ENCODE measurements at regions not wholly inside any gene's neighbourhood (a gene's known extent, or its start where the extent isn't known, plus 50 kb on each side); places are given as distances from the start of the nearest gene placed in this dataset.

GRCh38 chr12:82058197-82058596 is 299.0 kb upstream of the PPFIA2 start:
- H3K9ac ChIP-seq (ENCODE audit: low read length) = no peak overlapping the region
- H3K4me1 ChIP-seq (ENCODE audit: low read length) = peaks cover 10% of the 10 kb centered on the region
- H3K36me3 ChIP-seq (replicated peaks; ENCODE audit: low read depth, low read length) = no peaks in the 10 kb centered on the region
- no peak overlapping the region for H3K27ac ChIP-seq (ENCODE audit: low read length)
- no peaks in the 10 kb centered on the region for H3K79me2 ChIP-seq (ENCODE audit: low read length)
- TF ChIP-seq EZH2phosphoT487 (IDR thresholded peaks at IDR 0.05; ENCODE audit: low read depth) (no peak), CTCF (IDR thresholded peaks at IDR 0.05; ENCODE audit: low read depth, low read length) (no peak)
- H3K9me3 ChIP-seq (ENCODE audit: insufficient read depth, low read length) = no peaks in the 10 kb centered on the region
- no peak overlapping the region for H3K4me2 ChIP-seq (ENCODE audit: low read length)
- no peak overlapping the region for H2AFZ ChIP-seq (ENCODE audit: low read depth, low read length)
- H3K27me3 ChIP-seq (ENCODE audit: low read depth, low read length) = no peaks in the 10 kb centered on the region
- no peak overlapping the region for H3K4me3 ChIP-seq (ENCODE audit: low read length)
- H4K20me1 ChIP-seq (ENCODE audit: insufficient read depth, low read length) = no peaks in the 10 kb centered on the region

GRCh38 chr12:82057770-82058169 is 298.6 kb upstream of the PPFIA2 start:
- Histone ChIP-seq H3K4me1 (ENCODE audit: low read length) (peaks cover 10% of the 10 kb centered on the region), H3K27me3 (ENCODE audit: low read depth, low read length) (no peaks in the 10 kb centered on the region), H3K9me3 (ENCODE audit: insufficient read depth, low read length) (no peaks in the 10 kb centered on the region), H3K4me2 (ENCODE audit: low read length) (no peak overlapping the region), H3K79me2 (ENCODE audit: low read length) (no peaks in the 10 kb centered on the region), H3K36me3 (replicated peaks; ENCODE audit: low read depth, low read length) (no peaks in the 10 kb centered on the region), H3K4me3 (ENCODE audit: low read length) (no peak overlapping the region), H4K20me1 (ENCODE audit: insufficient read depth, low read length) (no peaks in the 10 kb centered on the region), H3K27ac (ENCODE audit: low read length) (no peak overlapping the region), H3K9ac (ENCODE audit: low read length) (no peak overlapping the region), H2AFZ (ENCODE audit: low read depth, low read length) (no peak overlapping the region)
- TF ChIP-seq CTCF (IDR thresholded peaks at IDR 0.05; ENCODE audit: low read depth, low read length) = no peak
- no peak for TF ChIP-seq EZH2phosphoT487 (IDR thresholded peaks at IDR 0.05; ENCODE audit: low read depth)

GRCh38 chr12:82055391-82055790 is 296.2 kb upstream of the PPFIA2 start:
- Histone ChIP-seq H3K79me2 (ENCODE audit: low read length) (no peaks in the 10 kb centered on the region), H3K4me3 (ENCODE audit: low read length) (no peak overlapping the region), H3K36me3 (replicated peaks; ENCODE audit: low read depth, low read length) (no peaks in the 10 kb centered on the region), H3K4me1 (ENCODE audit: low read length) (peaks cover 10% of the 10 kb centered on the region), H4K20me1 (ENCODE audit: insufficient read depth, low read length) (no peaks in the 10 kb centered on the region), H3K9me3 (ENCODE audit: insufficient read depth, low read length) (no peaks in the 10 kb centered on the region), H3K4me2 (ENCODE audit: low read length) (no peak overlapping the region), H3K27me3 (ENCODE audit: low read depth, low read length) (no peaks in the 10 kb centered on the region), H3K27ac (ENCODE audit: low read length) (no peak overlapping the region), H2AFZ (ENCODE audit: low read depth, low read length) (no peak overlapping the region), H3K9ac (ENCODE audit: low read length) (no peak overlapping the region)
- TF ChIP-seq EZH2phosphoT487 (IDR thresholded peaks at IDR 0.05; ENCODE audit: low read depth) (no peak), CTCF (IDR thresholded peaks at IDR 0.05; ENCODE audit: low read depth, low read length) (no peak)

GRCh38 chr12:82054566-82054965 is 295.4 kb upstream of the PPFIA2 start:
- Histone ChIP-seq H2AFZ (ENCODE audit: low read depth, low read length) (no peak overlapping the region), H3K4me2 (ENCODE audit: low read length) (no peak overlapping the region), H3K9ac (ENCODE audit: low read length) (no peak overlapping the region), H3K27ac (ENCODE audit: low read length) (no peak overlapping the region), H3K4me1 (ENCODE audit: low read length) (peaks cover 10% of the 10 kb centered on the region), H3K4me3 (ENCODE audit: low read length) (no peak overlapping the region), H3K9me3 (ENCODE audit: insufficient read depth, low read length) (no peaks in the 10 kb centered on the region), H3K79me2 (ENCODE audit: low read length) (no peaks in the 10 kb centered on the region), H3K27me3 (ENCODE audit: low read depth, low read length) (no peaks in the 10 kb centered on the region), H3K36me3 (replicated peaks; ENCODE audit: low read depth, low read length) (no peaks in the 10 kb centered on the region), H4K20me1 (ENCODE audit: insufficient read depth, low read length) (no peaks in the 10 kb centered on the region)
- no peak for TF ChIP-seq CTCF (IDR thresholded peaks at IDR 0.05; ENCODE audit: low read depth, low read length)
- TF ChIP-seq EZH2phosphoT487 (IDR thresholded peaks at IDR 0.05; ENCODE audit: low read depth) = no peak
